K562 (cell line): ENCODE measurements at regions not wholly inside any gene's neighbourhood (a gene's known extent, or its start where the extent isn't known, plus 50 kb on each side); places are given as distances from the start of the nearest gene placed in this dataset.
A peak's percentile ranks its signal among the peaks of the same experiment; 100 is the strongest.

Experiments
- ATAC-seq: fragments of 200-7000 bp; cut with Tn5 transposase; 3 replicates; pipeline ENCODE4 v1.9.1; 2020; ENCODE audit warnings: moderate library complexity
- BruUV-seq: library from RNA; stranded (reverse); fragments of 400-500 nt; replicated peaks from 2 replicates; lab custom pipeline; 2021; lab: Mats Ljungman, UMichigan
- CTCF ChIA-PET: fragments of 300-600 bp; formaldehyde crosslinking; extraction: SDS; loops from one replicate; lab custom pipeline; 2021; ENCODE audit warnings: low intra/inter-chr PET ratio; lab: Yijun Ruan, JAX
- POLR2A ChIA-PET: fragments of 300-600, 350-650 bp; sonication (Branson Sonifier 250); formaldehyde crosslinking; extraction: SDS; loops from one replicate; lab custom pipeline; 2021; ENCODE audit warnings: antibody characterized with exemption, inconsistent platforms; lab: Yijun Ruan, JAX
- DNase-seq, 4 experiments: peaks; one replicate each; pipeline versions ENCODE4 v3.0.0 to v3.0.0-alpha.2; 2011 to 2018; ENCODE audit warnings: low spot score in 3 of 4, mixed read lengths in 3 of 4; ENCODE audit errors: extremely low read depth in 1 of 4
- FAIRE-seq: peaks from 2 replicates; lab custom pipeline; 2011; peaks lifted over from hg19 to GRCh38; lab: Jason Lieb, UNC
- H2AFZ ChIP-seq: 2 replicates; pipeline ENCODE4 v1.6.0; 2011; ENCODE audit warnings: low read depth, low read length, control low read depth, inconsistent platforms
- H3K27ac ChIP-seq: fragments of 200-600 bp; 3 replicates; pipeline ENCODE4 v1.8.0; 2011; ENCODE audit warnings: low read depth, mild to moderate bottlenecking, control low read depth, inconsistent platforms, low read length, moderate library complexity, mixed read lengths; ENCODE audit errors: extremely low read depth
- H3K27me3 ChIP-seq, 2 experiments: fragments of 300-600 bp in 1 of 2; 2 replicates in 1 of 2; 3 replicates in 1 of 2; pipeline versions ENCODE4 v1.6.0 to v1.8.0; 2011; ENCODE audit warnings: inconsistent platforms in 2 of 2, low read length in 2 of 2, mild to moderate bottlenecking in 1 of 2, mixed read lengths in 1 of 2, moderate library complexity in 1 of 2; ENCODE audit not compliant: control insufficient read depth in 2 of 2, insufficient read depth in 2 of 2
- H3K36me3 ChIP-seq: fragments of 300-600 bp; 3 replicates; pipeline ENCODE4 v1.8.0; 2011; ENCODE audit warnings: mild to moderate bottlenecking, low read length, inconsistent platforms; ENCODE audit not compliant: control insufficient read depth, insufficient read depth
- H3K4me1 ChIP-seq, 2 experiments: fragments of 200-600 bp in 1 of 2; replicated peaks in 1 of 2; 2 replicates in 1 of 2; 3 replicates in 1 of 2; pipeline versions ENCODE4 v1.5.1 to v1.8.0; 2011; ENCODE audit warnings: inconsistent platforms in 2 of 2, low read length in 2 of 2, mild to moderate bottlenecking in 1 of 2, mixed read lengths in 1 of 2, moderate library complexity in 1 of 2; ENCODE audit not compliant: control insufficient read depth in 2 of 2, insufficient read depth in 2 of 2
- H3K4me2 ChIP-seq: 2 replicates; pipeline ENCODE4 v1.6.1; 2011; ENCODE audit warnings: low read length, control low read depth, inconsistent platforms, mixed read lengths; ENCODE audit not compliant: insufficient read depth
- H3K4me3 ChIP-seq: fragments of 200-600 bp; sonication (generic), shearing (Covaris generic); 2 replicates; pipeline ENCODE4 v1.5.1; 2016; ENCODE audit warnings: control low read depth, inconsistent platforms
- H3K79me2 ChIP-seq: fragments of 200-600 bp; 3 replicates; pipeline ENCODE4 v1.8.0; 2011; ENCODE audit warnings: low read length, inconsistent platforms; ENCODE audit not compliant: control insufficient read depth, insufficient read depth
- H3K9ac ChIP-seq, 2 experiments: 2 replicates each; pipeline versions ENCODE4 v1.6.0 to v1.6.1; 2011; ENCODE audit warnings: low read depth in 2 of 2, low read length in 2 of 2, control low read depth in 1 of 2, inconsistent platforms in 1 of 2, mild to moderate bottlenecking in 1 of 2, mixed read lengths in 1 of 2; ENCODE audit not compliant: insufficient read depth in 1 of 2
- H3K9me1 ChIP-seq: one replicate; pipeline ENCODE4 v1.6.0; 2011; ENCODE audit warnings: inconsistent platforms, mild to moderate bottlenecking, low read length, moderate library complexity; ENCODE audit not compliant: control insufficient read depth, insufficient read depth
- H3K9me3 ChIP-seq: replicated peaks from 2 replicates; pipeline ENCODE4 v1.5.1; 2011; ENCODE audit warnings: low read depth, low read length, inconsistent platforms; ENCODE audit not compliant: control insufficient read depth, insufficient read depth
- H4K20me1 ChIP-seq: replicated peaks from 2 replicates; pipeline ENCODE4 v1.6.1; 2011; ENCODE audit warnings: low read length, inconsistent platforms, mixed read lengths; ENCODE audit not compliant: control insufficient read depth, insufficient read depth
- SPI1 ChIP-seq: IDR thresholded peaks from 2 replicates; pipeline ENCODE4 v1.6.1; 2011; ENCODE audit warnings: low read depth, low read length, control low read depth, borderline replicate concordance
- ZBTB40 ChIP-seq, 2 experiments: fragments of 450-650 bp in 1 of 2; sonication (generic) in 1 of 2; formaldehyde crosslinking in 1 of 2; IDR thresholded peaks; 2 replicates each; pipeline versions ENCODE4 v1.7.1 to v1.9.0; 2016 to 2022; ENCODE audit warnings: inconsistent platforms in 1 of 2, mild to moderate bottlenecking in 1 of 2, missing genetic modification reagents in 1 of 2
- WGBS: fragments of 100-300 bp; shearing (Covaris generic); methylation state at CpG from one replicate; pipeline ENCODE4 v1.1.6; 2016; ENCODE audit warnings: low coverage, mixed read lengths; ENCODE audit not compliant: insufficient coverage; ENCODE audit errors: missing lambda C conversion rate; 5-methylcytosine and 5-hydroxymethylcytosine counted together
- in situ Hi-C: fragments of 300-500 bp; cut with MboI; formaldehyde crosslinking; loops from 4 replicates; pipeline ENCODE4 v1.15.0; 2018; ENCODE audit warnings: inconsistent platforms, mixed read lengths
- intact Hi-C: fragments of 100-400 bp; cut with micrococcal nuclease; formaldehyde crosslinking; loops from 2 replicates; pipeline ENCODE4 v1.14.2; 2022

- peak; percentile 54; the same call in 1 of the 2 replicates for TF ChIP-seq SPI1
- TF ChIP-seq ZBTB40 (IDR thresholded peaks at IDR 0.05): no peak
- no peak for TF ChIP-seq ZBTB40 (CRISPR knock-in tag; IDR thresholded peaks at IDR 0.05)
- TF ChIP-seq, all 486 proteins: peak for 1
- ATAC-seq (no peak), FAIRE-seq (no peak), DNase-seq (no peak)
- Histone ChIP-seq H3K79me2 (no peaks in the 10 kb centered on the region), H3K4me1 (no peaks in the 10 kb centered on the region), H2AFZ (no peak overlapping the region), H3K27ac (no peak overlapping the region), H4K20me1 (no peaks in the 10 kb centered on the region), H3K27me3 (no peaks in the 10 kb centered on the region), H3K9ac (no peak overlapping the region), H3K9me3 (no peaks in the 10 kb centered on the region), H3K4me2 (no peak overlapping the region), H3K36me3 (no peaks in the 10 kb centered on the region), H3K9me1 (no peaks in the 10 kb centered on the region), H3K4me3 (no peak overlapping the region)
- POLR2A ChIA-PET: no interaction called here
- in situ Hi-C loops (no loop called here), intact Hi-C loops (no loop called here)
- CTCF ChIA-PET: no interaction called here
- WGBS: 36% methylated on average over 4 of the region's 4 CpGs
- no TSS peak for BruUV-seq
These were observed 259.0 kb upstream of the ALG10 start for GRCh38 chr12:33763331-33763730.
